GM19239 (cell line): ENCODE measurements at regions not wholly inside any gene's neighbourhood (a gene's known extent, or its start where the extent isn't known, plus 50 kb on each side); places are given as distances from the start of the nearest gene placed in this dataset.

Experiments
- DNase-seq: peaks from one replicate; pipeline ENCODE4 v3.0.0; 2011; ENCODE audit warnings: low spot score; ENCODE audit not compliant: insufficient read length
- FAIRE-seq: peaks from 2 replicates; lab custom pipeline; 2011; peaks lifted over from hg19 to GRCh38; lab: Jason Lieb, UNC

DNA sequence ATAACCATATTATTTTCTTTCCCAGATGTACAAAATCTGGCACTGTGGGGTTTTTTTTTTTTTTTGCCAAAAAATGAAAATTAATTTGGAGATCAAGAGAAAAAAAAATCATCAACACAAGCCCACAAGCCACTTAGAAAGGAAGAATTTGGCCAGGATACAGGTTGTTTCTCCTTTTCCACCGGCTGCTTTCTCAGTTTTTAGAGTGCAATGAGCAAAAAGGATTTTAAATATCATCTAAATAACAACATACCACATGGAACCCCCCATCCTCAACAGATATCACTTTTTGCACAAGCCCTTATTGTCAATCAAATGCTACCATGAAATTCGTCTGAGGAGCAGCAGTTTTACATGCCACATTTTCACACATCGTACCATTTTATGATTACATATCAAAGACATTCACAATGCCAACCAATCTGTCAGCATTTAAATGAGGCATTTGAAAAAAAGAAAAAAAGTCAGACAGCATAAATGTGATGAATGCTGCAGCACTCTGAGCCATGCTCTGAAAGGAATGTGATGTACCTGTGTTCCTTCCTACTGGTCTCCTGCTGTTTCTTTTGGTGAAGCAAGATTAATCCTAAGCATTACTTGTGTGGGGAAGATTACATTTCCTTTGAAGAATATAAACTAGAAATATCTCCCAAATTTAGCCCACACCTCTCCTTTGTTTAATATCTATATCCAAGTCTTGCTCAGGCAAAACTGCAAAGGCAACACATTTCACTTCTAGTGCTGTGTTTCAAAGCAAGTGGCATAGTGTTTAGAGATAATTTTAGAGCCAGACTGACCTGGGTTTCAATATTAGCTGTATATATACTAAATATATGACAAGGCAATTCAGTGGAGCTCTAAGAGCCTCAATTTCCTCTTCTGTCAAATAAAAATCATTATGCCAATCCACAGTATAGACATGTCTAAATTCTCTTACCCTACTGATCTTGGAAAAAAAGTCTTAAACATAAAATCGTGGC, 391.3 kb downstream of the CMPK2 start:
- no peak for DNase-seq
- no peak for FAIRE-seq

DNA sequence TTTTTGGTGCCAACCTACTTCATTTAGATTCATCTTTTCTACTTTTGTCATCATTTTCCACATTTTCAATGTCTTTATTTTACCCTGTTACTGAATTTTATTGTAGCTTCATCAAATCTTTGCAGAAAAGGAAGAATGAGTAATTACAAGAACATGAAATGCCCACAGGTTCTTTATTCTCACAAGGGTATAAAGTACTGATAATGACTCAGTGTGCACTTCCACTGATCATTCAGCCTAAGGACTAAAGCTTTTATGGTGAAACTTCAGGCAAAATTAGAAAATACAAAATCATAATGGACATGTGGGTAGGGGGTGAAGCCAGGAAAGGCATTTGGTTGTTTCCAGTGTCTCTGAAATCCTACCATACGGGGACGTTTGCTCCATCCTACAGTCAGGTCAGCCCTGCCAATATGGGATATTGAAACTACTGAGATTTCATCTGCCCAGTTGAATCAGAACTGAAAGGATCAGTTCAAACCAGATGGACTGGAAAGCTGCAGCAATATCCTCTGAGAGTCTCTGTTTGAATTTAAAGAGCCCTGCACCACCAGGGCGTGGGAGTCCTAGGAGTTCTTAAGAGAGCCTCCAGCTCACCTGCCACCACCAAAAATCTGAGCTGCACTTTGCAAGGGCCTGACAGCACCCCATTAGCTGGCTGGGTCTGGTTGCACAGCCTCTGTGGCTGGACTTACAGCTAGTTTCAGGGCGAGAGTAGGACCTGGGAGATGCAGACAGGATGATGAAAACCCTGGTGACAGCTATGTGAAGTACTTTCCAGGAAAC, 390.4 kb downstream of the CMPK2 start:
- DNase-seq (no peak), FAIRE-seq (no peak)

DNA sequence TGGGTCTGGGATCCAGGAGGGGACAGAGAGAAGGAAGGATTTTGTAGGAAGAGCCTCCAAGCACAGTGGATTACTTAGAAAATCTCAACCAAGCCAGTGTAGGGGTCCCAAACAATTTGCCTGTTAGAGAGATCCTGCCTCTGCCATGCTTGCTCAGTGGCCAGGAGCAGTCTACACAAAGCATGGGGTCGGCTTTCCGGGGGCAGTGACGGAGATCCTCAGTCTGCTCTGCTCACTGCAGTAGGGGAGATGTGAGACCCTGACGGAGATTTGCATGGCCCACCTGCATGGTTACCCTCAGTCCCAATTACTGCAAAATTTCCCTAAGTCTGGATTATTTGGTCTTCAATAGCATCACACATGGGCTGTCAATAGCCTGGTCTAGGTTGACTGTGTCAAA, 385.2 kb downstream of the CMPK2 start:
- FAIRE-seq (no peak), DNase-seq (no peak)

DNA sequence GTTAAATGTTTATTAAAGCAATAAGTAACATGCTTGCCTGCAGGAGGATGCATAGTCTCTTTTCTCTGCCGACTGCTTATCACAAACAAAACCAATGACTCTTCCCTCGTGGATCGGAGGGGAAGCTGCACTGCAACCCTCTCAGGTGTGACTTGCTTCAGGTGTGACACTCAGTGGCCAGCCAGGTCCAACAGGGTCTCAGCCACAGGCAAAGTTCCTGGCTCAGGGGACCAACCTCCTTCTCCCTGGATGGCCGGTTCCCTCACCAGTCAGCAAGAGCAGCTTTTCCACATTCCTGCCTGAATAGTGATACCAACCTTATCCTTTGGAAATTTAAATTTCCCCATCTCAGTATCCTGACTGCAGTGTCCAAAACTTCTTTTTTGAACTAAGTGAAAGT, 383.5 kb downstream of the CMPK2 start:
- DNase-seq = no peak
- FAIRE-seq = no peak

DNA sequence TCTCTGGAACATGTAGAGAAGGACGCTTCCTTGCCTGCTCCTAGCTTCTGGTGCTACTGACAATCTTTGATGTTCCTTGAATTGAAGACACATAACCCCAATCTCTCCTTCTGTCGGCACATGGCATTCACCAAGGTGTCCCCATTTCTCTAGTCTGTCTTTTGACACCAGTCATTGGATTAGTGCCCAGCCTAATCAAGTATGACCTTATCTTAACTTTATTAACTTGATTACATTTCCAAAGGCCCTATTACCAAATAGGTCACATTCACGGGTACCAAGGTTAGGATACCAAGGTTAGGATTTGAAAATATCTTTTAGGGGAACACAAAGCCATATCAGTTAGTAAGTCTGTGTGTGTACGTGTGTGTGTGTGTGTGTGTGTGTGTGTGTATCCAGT, 377.9 kb downstream of the CMPK2 start:
- no peak for FAIRE-seq
- DNase-seq = no peak

DNA sequence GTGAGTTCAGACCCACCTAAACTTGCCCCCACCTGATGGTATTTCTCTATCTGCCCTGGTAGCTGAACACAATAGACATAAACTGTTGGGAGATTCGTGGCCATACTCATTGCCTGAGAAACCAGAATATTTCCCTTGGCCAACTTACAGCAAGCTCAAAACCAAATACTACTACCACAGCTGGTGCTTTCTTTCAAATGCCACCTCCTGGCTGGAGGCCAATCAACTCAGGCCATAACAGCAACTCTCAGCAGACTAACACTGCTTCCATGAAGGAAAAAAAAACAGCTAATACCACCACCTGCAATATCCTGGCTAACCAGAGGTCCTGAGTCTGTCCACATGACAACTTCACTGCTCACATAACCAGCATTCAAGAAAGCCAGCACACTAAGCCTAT, 373.1 kb downstream of the CMPK2 start:
- no peak for DNase-seq
- no peak for FAIRE-seq

DNA sequence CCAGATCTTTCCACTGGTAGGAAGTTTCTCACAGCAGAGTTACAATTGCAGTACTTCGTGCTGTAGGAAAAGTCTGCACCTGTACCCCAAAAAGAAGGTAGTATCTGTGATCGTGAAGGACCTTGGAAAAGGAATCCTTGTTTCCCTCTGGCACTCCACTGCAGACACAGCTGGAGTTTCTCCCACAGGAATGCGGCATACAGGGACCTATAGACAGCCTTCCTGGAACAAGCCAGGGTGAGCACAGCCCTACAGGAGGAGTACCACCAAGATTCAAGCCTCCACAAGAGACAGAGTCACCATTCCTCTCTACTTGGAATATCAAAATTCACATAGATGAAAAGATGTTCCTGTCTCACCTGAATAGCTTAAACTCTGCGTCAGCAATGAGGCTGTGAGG, 372.4 kb downstream of the CMPK2 start:
- no peak for FAIRE-seq
- no peak for DNase-seq

DNA sequence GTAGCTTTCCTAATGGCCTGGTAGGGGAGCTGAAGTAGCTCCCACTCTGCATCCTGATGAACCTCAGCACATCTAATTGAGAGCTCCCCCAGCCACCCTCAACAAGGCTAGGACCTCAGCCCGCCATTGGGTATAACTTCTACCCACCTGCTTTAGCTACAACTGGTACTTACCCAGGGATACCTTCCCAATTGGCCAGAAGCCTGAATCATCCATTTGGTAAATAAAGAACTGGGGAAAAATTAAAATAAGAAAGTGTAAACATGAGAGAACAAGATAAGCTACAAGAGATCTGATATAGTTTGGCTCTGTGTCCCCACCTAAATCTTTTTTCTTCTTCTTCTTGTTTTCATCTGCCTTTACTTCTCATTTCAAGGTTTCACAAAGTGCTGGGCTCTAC, 372.0 kb downstream of the CMPK2 start:
- DNase-seq (no peak), FAIRE-seq (no peak)

DNA sequence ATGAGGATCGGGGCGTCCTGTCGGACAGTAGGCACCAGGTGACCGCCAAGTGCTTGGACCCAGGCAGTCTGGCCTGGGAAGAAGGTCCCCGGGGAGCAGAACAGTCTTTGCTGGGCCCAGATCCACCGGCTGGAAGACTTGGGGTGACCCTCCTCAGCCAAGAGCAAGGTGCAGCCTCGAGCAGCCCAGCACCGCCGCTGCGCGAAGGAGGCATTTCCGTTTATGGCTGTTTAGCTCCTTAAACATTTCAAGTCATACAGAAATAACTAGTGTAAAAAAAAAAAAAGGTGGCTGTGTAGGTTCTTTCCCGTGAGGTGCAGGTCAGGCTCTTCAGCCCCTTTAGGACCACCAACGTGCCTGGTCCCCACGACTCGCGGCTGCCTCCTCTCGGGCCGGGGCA, 370.2 kb downstream of the CMPK2 start:
- FAIRE-seq (no peak), DNase-seq (no peak)

DNA sequence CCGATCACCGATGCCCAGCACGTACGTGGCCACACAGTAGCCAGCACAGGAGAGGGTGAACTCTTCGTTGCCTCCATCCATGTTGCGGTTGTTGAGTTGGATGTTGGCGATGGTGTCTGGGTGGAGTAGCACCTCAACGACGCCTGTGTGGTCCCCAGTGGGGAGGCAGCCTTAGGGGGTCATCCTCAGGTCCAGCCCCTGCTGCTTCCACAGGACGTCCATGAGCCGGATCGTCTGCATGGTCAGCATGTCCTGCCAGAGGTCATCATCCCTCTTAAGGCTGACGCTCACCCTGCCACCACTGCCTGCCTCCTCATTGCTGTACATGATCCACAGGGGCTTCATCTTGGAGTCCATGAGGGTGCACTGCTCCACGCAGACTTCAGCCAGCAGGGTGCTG, 369.3 kb downstream of the CMPK2 start:
- FAIRE-seq (no peak), DNase-seq (no peak)

DNA sequence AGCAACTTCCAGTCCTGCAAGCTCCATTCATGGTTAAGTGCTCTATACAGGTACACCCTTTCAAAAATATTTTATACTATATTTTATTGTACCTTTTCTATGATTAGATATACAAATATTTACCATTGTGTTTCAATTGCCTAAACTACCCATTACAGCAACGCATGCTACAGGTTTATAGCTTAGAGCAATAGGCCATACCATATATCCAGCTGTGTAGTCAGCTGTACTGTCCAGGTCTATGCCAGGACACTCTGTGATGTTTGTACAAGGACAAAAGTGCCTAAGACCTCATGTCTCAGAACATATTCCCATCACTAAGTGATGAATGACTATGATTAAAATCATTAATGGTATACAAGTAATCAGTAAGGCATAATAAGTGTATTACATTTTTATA, 368.7 kb downstream of the CMPK2 start:
- DNase-seq = no peak
- no peak for FAIRE-seq

DNA sequence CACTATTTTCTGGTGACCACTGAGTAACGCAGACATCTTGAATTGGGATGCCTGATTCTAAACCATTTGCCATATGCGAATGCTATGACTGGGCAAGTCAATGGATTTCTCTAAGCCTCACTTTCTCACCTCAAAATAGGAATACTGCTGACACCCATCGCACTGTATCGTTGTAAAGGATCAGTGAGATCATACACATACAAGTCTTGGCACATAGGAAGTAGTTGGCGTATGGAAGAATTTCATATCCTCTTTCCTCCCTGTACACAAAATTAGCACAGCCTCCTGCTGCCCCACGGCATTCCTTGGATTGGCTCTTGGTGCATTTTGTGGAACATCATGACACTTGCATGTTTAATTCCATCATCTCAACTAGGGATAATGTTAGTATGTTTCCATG, 366.9 kb downstream of the CMPK2 start:
- FAIRE-seq (no peak), DNase-seq (no peak)

DNA sequence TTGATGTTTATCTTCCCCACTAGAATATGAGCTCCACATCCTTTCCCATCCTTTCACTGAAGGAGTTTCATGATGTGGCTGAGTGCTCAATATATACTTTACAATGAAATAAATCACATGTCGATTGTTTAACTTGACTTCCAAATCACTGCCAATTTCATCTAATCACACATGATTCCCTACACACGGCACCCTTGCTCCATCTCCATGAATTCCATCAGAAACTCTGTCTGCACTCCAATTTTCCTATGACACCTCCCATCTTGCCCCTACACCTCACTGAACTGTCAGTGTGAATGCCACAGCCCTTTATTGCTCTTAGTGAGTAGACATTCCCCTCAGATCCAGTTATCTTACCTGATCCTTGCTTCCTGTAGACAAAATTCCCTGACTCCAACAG, 366.0 kb downstream of the CMPK2 start:
- no peak for DNase-seq
- FAIRE-seq = no peak

DNA sequence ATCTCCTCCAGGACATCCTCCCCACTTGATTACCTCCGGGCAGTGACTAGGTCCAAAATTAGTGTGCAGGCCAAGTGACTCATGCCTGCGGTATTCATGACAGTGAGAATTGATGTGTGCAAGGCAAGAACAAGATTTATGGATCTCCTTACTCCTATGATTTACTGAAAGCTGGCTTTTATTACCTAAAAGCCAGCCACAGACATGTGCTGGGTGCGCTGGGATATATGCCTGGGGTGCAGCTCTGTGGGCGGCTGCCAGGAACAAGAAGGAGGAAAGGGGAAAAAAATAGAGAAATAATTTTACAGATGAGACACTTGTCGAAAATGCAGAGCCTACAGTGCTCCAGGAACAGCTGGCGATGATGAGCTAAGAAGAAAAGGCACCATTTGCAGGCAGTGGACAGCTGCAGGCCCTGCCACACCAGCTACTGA, 359.3 kb downstream of the CMPK2 start:
- no peak for DNase-seq
- FAIRE-seq = no peak

DNA sequence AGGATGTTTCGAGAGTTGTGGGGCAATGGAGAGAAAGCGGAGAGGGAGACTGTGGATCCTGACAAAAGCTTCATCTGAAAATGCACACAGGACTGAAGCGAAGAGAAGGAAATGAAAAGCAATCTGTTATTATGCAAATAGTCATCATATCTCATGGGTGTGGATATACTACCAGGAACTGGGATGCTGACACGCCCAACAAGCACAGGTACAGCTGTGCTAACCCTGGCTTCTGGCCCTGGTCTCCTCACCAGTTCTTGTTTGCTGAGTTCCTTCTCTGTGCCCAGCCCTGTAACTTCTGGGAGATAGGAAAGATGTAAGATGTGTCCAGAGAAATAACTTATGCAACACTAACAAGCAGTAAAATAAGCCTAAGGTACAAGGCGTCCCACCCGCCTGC, 358.8 kb downstream of the CMPK2 start:
- no peak for FAIRE-seq

DNA sequence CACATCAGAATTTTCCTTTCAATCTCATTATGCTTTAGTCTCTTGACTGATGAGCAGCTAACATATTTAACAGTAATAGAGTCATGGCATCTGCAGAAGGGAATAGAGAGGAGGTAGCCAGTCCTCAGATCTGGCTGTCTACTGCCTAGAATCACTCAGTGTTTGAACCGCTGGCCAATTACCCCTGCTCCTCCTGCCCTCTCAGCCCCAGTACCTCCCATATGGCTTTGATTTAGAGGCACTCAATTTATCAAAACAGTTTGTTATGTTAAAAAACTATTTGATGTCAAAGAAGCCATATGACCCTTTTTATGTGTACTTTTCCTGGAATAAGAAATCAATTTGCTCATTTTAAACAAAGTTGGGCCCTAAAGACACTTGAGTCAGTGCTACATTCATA, 355.2 kb downstream of the CMPK2 start:
- DNase-seq (no peak), FAIRE-seq (no peak)

More for the DNA sequence above, 358.8 kb downstream of the CMPK2 start:
- no peak for DNase-seq

DNA sequence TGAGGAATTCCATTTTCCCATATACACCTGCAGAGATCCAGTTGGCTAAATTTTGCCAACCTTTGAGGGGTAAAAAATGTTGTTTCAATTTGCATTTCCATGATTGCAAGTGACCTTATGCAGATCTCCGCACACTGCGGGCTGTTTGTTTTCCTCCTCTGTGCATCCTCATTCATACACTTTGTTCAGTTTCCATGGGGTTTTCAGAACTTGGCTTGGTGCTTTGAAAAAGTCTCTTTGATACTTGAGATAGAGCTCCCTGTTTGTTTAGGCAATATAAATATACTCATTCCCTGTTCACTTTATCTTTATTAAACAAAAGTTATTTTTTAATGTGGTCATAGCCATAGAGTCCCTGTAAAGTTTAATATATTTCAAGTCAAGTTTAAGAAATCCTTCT, 353.1 kb downstream of the CMPK2 start:
- no peak for DNase-seq
- FAIRE-seq = no peak

DNA sequence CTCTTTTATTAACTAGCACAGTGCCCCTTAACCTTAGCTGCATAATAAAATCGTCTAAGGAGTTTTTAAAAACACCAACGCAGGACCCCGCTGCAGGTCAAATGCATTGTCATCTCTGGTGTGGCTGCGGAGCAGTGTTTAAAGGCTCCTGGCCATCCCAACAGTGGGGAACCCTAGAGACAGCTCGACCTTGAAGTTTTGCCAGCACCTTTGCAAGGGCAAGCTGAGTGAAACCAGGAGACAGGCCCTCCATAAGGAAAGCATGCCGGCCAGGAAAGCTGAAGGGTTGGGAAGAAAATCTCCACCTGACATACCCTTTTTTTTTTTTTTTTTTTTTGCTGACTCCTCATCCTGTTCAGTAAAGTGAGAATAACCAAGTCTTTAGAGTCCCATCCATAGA, 349.0 kb downstream of the CMPK2 start:
- DNase-seq (no peak), FAIRE-seq (no peak)

DNA sequence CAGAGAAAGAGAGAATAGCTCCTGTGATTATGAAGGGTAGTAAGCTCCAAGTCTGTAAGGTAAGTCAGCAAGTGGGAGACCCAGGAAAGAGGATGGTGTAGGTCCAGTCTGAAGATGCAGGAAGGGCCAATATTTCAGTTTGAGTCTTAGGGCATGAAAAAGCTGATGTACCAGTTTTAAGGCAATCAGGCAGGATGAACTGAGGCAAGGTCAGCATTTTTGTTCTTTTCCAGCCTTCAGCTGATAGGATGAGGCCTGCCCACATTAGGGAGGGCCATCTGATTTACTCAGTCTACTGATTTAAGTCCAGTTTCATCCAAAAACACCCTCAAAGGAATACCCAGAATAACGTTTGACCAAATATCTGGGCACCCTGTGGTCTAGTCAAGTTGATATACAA, 347.3 kb downstream of the CMPK2 start:
- DNase-seq = no peak
- no peak for FAIRE-seq

DNA sequence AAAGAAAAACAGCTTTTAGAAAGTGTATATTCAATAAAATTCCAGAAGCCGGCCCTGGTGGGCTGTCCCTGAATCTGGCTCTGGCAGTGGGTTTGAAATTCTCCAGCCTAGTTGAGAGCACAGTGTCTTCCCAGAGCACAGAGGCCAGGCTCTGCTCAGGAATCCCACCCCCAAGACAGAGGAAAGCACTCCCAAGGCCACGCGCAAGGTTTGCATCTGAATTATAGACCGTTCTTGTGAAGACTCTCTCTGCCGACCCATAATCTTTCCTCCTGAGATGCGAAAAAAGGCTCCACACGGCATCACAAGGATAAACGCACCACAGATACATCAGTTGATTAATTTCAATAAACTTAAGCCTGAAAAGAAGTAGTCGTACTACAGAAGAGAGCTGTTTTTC, 342.2 kb downstream of the CMPK2 start:
- FAIRE-seq (no peak), DNase-seq (no peak)

DNA sequence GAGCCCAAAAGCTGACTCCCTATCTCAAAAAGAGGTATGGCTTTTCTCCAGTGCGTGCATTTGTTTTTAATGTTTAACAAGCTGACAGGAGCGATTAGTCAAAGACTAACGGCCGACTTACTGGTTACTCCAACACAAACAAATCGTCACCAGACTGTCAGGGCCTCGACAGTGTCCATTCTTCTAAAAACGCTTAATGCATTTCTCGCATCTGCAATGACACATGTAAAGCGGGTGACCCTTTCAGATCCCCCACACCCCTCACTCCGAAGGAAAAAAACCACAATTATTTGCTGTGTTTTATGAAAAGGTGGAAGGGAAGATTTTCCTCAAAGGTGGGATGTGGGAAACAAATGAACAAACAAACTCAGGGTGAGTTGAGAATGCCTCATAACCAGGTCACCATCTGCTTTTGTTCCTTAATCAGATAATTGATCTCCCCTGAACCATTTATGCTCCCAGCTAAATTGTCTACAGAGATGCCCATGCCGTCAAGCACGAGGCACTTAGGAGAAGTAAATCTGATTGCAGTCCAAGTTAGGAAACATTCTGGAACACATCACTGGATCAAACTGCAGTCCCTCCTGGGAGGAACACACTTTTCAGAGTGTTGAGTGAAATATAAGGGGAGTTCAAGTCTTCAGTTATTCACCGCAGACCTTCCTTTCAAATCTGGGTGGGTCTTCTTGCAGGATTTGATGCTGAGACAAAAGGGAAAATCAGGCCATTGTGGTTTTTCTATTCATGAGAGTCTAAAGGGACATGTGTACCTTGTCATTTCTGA, 340.8 kb downstream of the CMPK2 start:
- DNase-seq = no peak
- no peak for FAIRE-seq
